Neural progenitor cell (in vitro differentiated cells): ENCODE measurements at regions not wholly inside any gene's neighbourhood (a gene's known extent, or its start where the extent isn't known, plus 50 kb on each side); places are given as distances from the start of the nearest gene placed in this dataset.

Source experiments
- DNase-seq: peaks from one replicate; pipeline ENCODE4 v3.0.0-alpha.2; 2016; ENCODE audit warnings: low spot score
- H2AFZ ChIP-seq: fragments of 200-600 bp; sonication (generic); replicated peaks from 2 replicates; pipeline ENCODE4 v1.6.1; 2016; ENCODE audit warnings: antibody characterized with exemption
- H3F3A ChIP-seq: fragments of 200-600 bp; sonication (generic); 2 replicates; pipeline ENCODE4 v1.6.1; 2016; ENCODE audit warnings: antibody characterized with exemption, low read depth
- H3K27ac ChIP-seq: fragments of 200-600 bp; sonication (generic); 2 replicates; pipeline ENCODE4 v1.5.1; 2016; ENCODE audit warnings: mild to moderate bottlenecking
- H3K27me3 ChIP-seq: fragments of 200-600 bp; sonication (generic); 2 replicates; pipeline ENCODE4 v1.6.1; 2016; ENCODE audit warnings: mild to moderate bottlenecking, moderate library complexity
- H3K36me3 ChIP-seq: fragments of 200-600 bp; sonication (generic); 2 replicates; pipeline ENCODE4 v1.5.1; 2016
- H3K4me1 ChIP-seq: fragments of 200-600 bp; sonication (generic); 2 replicates; pipeline ENCODE4 v1.6.1; 2016; ENCODE audit warnings: mixed run types
- H3K4me2 ChIP-seq: fragments of 200-600 bp; sonication (generic); 2 replicates; pipeline ENCODE4 v1.6.1; 2016
- H3K4me3 ChIP-seq: fragments of 200-600 bp; sonication (generic); 2 replicates; pipeline ENCODE4 v1.5.1; 2016
- H3K79me2 ChIP-seq: fragments of 200-600 bp; sonication (generic); 2 replicates; pipeline ENCODE4 v1.6.1; 2016; ENCODE audit warnings: low read depth
- H3K9ac ChIP-seq: fragments of 200-600 bp; sonication (generic); 2 replicates; pipeline ENCODE4 v1.6.1; 2016
- H3K9me3 ChIP-seq: fragments of 200-600 bp; sonication (generic); 2 replicates; pipeline ENCODE4 v1.5.1; 2016; ENCODE audit warnings: low read depth
- H4K20me1 ChIP-seq: fragments of 200-600 bp; sonication (generic); 2 replicates; pipeline ENCODE4 v1.6.1; 2016; ENCODE audit warnings: low read depth
- H3K27ac Mint-ChIP-seq: 3 replicates; pipeline ENCODE4 v1.8.0; 2021; ENCODE audit warnings: mixed read lengths
- H3K27me3 Mint-ChIP-seq: 2 replicates; pipeline ENCODE4 v1.8.0; 2022; ENCODE audit warnings: low read depth, mild to moderate bottlenecking, inconsistent platforms, moderate library complexity, mixed read lengths; ENCODE audit not compliant: insufficient read depth
- H3K36me3 Mint-ChIP-seq: 3 replicates; pipeline ENCODE4 v1.8.0; 2021; ENCODE audit warnings: mixed read lengths
- H3K4me1 Mint-ChIP-seq: 3 replicates; pipeline ENCODE4 v1.8.0; 2021; ENCODE audit warnings: mixed read lengths
- H3K4me3 Mint-ChIP-seq: 3 replicates; pipeline ENCODE4 v1.8.0; 2021; ENCODE audit warnings: mild to moderate bottlenecking, moderate library complexity, mixed read lengths
- H3K9me3 Mint-ChIP-seq: 3 replicates; pipeline ENCODE4 v1.8.0; 2020; ENCODE audit warnings: mixed read lengths
- CTCF ChIP-seq: fragments of 200-600 bp; sonication (generic); IDR thresholded peaks from 2 replicates; pipeline ENCODE4 v1.5.1; 2017; ENCODE audit warnings: antibody characterized with exemption, mild to moderate bottlenecking
- EZH2 ChIP-seq: fragments of 200-600 bp; sonication (generic); IDR thresholded peaks from 2 replicates; pipeline ENCODE4 v1.6.1; 2017; ENCODE audit warnings: antibody characterized with exemption, mild to moderate bottlenecking, moderate library complexity
- EZH2phosphoT487 ChIP-seq: fragments of 200-600 bp; sonication (generic); IDR thresholded peaks from 2 replicates; pipeline ENCODE4 v1.6.1; 2017; ENCODE audit warnings: antibody characterized with exemption

GRCh38 chr13:33761740-33762139 lies 56.2 kb upstream of the RFC3 start:
- H4K20me1 ChIP-seq, result no peaks in the 10 kb centered on the region
- peak overlapping the region; percentile 53 for H2AFZ ChIP-seq
- peaks cover 6% of the 10 kb centered on the region for H3K4me1 ChIP-seq
- no peaks in the 10 kb centered on the region for H3K36me3 Mint-ChIP-seq
- no peak overlapping the region for H3K9ac ChIP-seq
- H3K36me3 ChIP-seq, result no peaks in the 10 kb centered on the region
- DNase-seq, result peak; percentile 26
- peaks cover 7% of the 10 kb centered on the region for H3K27me3 Mint-ChIP-seq
- H3K27ac Mint-ChIP-seq, result peak overlapping the region; percentile 96
- no peak overlapping the region for H3K4me3 Mint-ChIP-seq
- H3K27ac ChIP-seq, result no peak overlapping the region
- peaks cover 18% of the 10 kb centered on the region for H3K4me1 Mint-ChIP-seq
- no peak overlapping the region for H3K4me3 ChIP-seq
- H3K9me3 ChIP-seq, result no peaks in the 10 kb centered on the region
- H3F3A ChIP-seq, result no peaks in the 10 kb centered on the region
- peak; percentile 21 for TF ChIP-seq CTCF
- TF ChIP-seq EZH2phosphoT487, result no peak
- no peak overlapping the region for H3K4me2 ChIP-seq
- H3K9me3 Mint-ChIP-seq, result peaks cover 2% of the 10 kb centered on the region
- no peaks in the 10 kb centered on the region for H3K79me2 ChIP-seq
- no peaks in the 10 kb centered on the region for H3K27me3 ChIP-seq

- no peak overlapping the region for H3K4me3 ChIP-seq
- H3K4me1 Mint-ChIP-seq, result peaks cover 18% of the 10 kb centered on the region
- H3K4me3 Mint-ChIP-seq, result no peak overlapping the region
- no peak overlapping the region for H3K4me2 ChIP-seq
- H2AFZ ChIP-seq, result no peak overlapping the region
- no peaks in the 10 kb centered on the region for H3K36me3 ChIP-seq
- no peaks in the 10 kb centered on the region for H3K36me3 Mint-ChIP-seq
- no peak for DNase-seq
- no peak overlapping the region for H3K9ac ChIP-seq
- H4K20me1 ChIP-seq, result no peaks in the 10 kb centered on the region
- H3K27me3 ChIP-seq, result no peaks in the 10 kb centered on the region
- no peak for TF ChIP-seq EZH2phosphoT487
- TF ChIP-seq CTCF, result no peak
- no peak for TF ChIP-seq EZH2
- peaks cover 2% of the 10 kb centered on the region for H3K9me3 Mint-ChIP-seq
- no peaks in the 10 kb centered on the region for H3K9me3 ChIP-seq
- H3K79me2 ChIP-seq, result no peaks in the 10 kb centered on the region
- H3K27ac ChIP-seq, result no peak overlapping the region
- no peak overlapping the region for H3K27ac Mint-ChIP-seq
- H3K27me3 Mint-ChIP-seq, result peaks cover 7% of the 10 kb centered on the region
- peaks cover 6% of the 10 kb centered on the region for H3K4me1 ChIP-seq
- no peaks in the 10 kb centered on the region for H3F3A ChIP-seq
Observed at GRCh38 chr13:33763021-33763420, 54.9 kb upstream of the RFC3 start.

GRCh38 chr13:33764716-33765115 lies 53.2 kb upstream of the RFC3 start:
- DNase-seq, result no peak
- Mint-ChIP-seq H3K27ac (no peak overlapping the region), H3K4me3 (no peak overlapping the region), H3K27me3 (peaks cover 7% of the 10 kb centered on the region), H3K4me1 (peaks cover 18% of the 10 kb centered on the region), H3K36me3 (no peaks in the 10 kb centered on the region), H3K9me3 (peaks cover 2% of the 10 kb centered on the region)
- no peak overlapping the region for H3K4me2 ChIP-seq
- no peak overlapping the region for H3K27ac ChIP-seq
- H3F3A ChIP-seq, result no peaks in the 10 kb centered on the region
- H3K27me3 ChIP-seq, result no peaks in the 10 kb centered on the region
- H2AFZ ChIP-seq, result no peak overlapping the region
- H3K79me2 ChIP-seq, result no peaks in the 10 kb centered on the region
- H4K20me1 ChIP-seq, result no peaks in the 10 kb centered on the region
- peaks cover 6% of the 10 kb centered on the region for H3K4me1 ChIP-seq
- H3K9ac ChIP-seq, result no peak overlapping the region
- no peak for TF ChIP-seq CTCF
- no peak for TF ChIP-seq EZH2
- TF ChIP-seq EZH2phosphoT487, result no peak
- no peak overlapping the region for H3K4me3 ChIP-seq
- H3K9me3 ChIP-seq, result no peaks in the 10 kb centered on the region
- H3K36me3 ChIP-seq, result no peaks in the 10 kb centered on the region
